A549 (cell line): ENCODE measurements at regions not wholly inside any gene's neighbourhood (a gene's known extent, or its start where the extent isn't known, plus 50 kb on each side); places are given as distances from the start of the nearest gene placed in this dataset.

Source experiments
- ATAC-seq, 2 experiments: fragments of 200-7000 bp in 1 of 2; fragments of >200 bp in 1 of 2; cut with Nextera tagmentation in 1 of 2; cut with Tn5 transposase in 1 of 2; 3 replicates each; pipeline versions ENCODE4 v1.8.0 to v1.9.1; 2018 to 2020; ENCODE audit warnings: mild to moderate bottlenecking in 1 of 2, moderate library complexity in 1 of 2
- CTCF ChIA-PET: fragments of 300-600 bp; sonication (Branson Sonifier 250); formaldehyde crosslinking; extraction: SDS; loops from one replicate; lab custom pipeline; 2021; ENCODE audit warnings: antibody characterized with exemption, inconsistent platforms; lab: Yijun Ruan, JAX
- POLR2A ChIA-PET: fragments of 350-600 bp; formaldehyde crosslinking; extraction: SDS; loops from one replicate; lab custom pipeline; 2021; ENCODE audit warnings: antibody characterized with exemption, inconsistent platforms; lab: Yijun Ruan, JAX
- DNase-seq, 2 experiments: peaks; one replicate each; pipeline versions ENCODE4 v3.0.0 to v3.0.0-alpha.2; 2011 to 2016; ENCODE audit warnings: low read depth in 1 of 2, low spot score in 1 of 2
- FAIRE-seq: peaks from 2 replicates; lab custom pipeline; 2011; peaks lifted over from hg19 to GRCh38; lab: Jason Lieb, UNC
- H3K27ac ChIP-seq, 2 experiments: fragments of >200 bp; sonication (Bioruptor Twin); formaldehyde crosslinking; 3 replicates each; pipeline ENCODE4 v1.5.1; 2016 to 2017
- H3K4me1 ChIP-seq: fragments of >200 bp; sonication (Bioruptor Twin); formaldehyde crosslinking; 3 replicates; pipeline ENCODE4 v1.6.1; 2016
- H3K4me2 ChIP-seq: fragments of >200 bp; sonication (Bioruptor Twin); formaldehyde crosslinking; 3 replicates; pipeline ENCODE4 v1.6.1; 2016
- H3K4me3 ChIP-seq: fragments of >200 bp; sonication (Bioruptor Twin); formaldehyde crosslinking; 3 replicates; pipeline ENCODE4 v1.5.1; 2016
- H3K9me3 ChIP-seq: fragments of >200 bp; sonication (Bioruptor Twin); formaldehyde crosslinking; 3 replicates; pipeline ENCODE4 v1.6.1; 2016
- CBX2 ChIP-seq: fragments of 200-600 bp; sonication (generic); IDR thresholded peaks from 2 replicates; pipeline ENCODE4 v1.6.1; 2016; ENCODE audit warnings: low read depth, mild to moderate bottlenecking, borderline replicate concordance
- ESRRA ChIP-seq: fragments of 150-350 bp; IDR thresholded peaks from 2 replicates; pipeline ENCODE4 v1.6.1; 2014; ENCODE audit warnings: mild to moderate bottlenecking, low read length, borderline replicate concordance
- FOSL2 ChIP-seq, 2 experiments: fragments of 450-650 bp in 1 of 2; fragments of >200 bp in 1 of 2; sonication (Bioruptor Twin) in 1 of 2; formaldehyde crosslinking; IDR thresholded peaks; 2 replicates each; pipeline versions ENCODE4 v1.5.0 to v1.6.1; 2016 to 2020; ENCODE audit warnings: mild to moderate bottlenecking in 1 of 2, moderate library complexity in 1 of 2
- GATA3 ChIP-seq: IDR thresholded peaks from 2 replicates; pipeline ENCODE4 v1.6.1; 2012; ENCODE audit warnings: borderline replicate concordance
- HEYL ChIP-seq: fragments of 250-450 bp; sonication (Bioruptor Pico); IDR thresholded peaks from 2 replicates; pipeline ENCODE4 v1.8.0; 2021; ENCODE audit warnings: mild to moderate bottlenecking, moderate library complexity
- HOXB13 ChIP-seq: fragments of 250-450 bp; sonication (Bioruptor Pico); IDR thresholded peaks from 2 replicates; pipeline ENCODE4 v1.5.0; 2020; ENCODE audit warnings: low read depth, mild to moderate bottlenecking, moderate library complexity
- HOXB5 ChIP-seq: fragments of 250-450 bp; sonication (Bioruptor Pico); IDR thresholded peaks from 2 replicates; pipeline ENCODE4 v1.5.0; 2020; ENCODE audit warnings: mild to moderate bottlenecking, moderate library complexity
- JUN ChIP-seq, 2 experiments: fragments of >200 bp; sonication (Bioruptor Twin); formaldehyde crosslinking; IDR thresholded peaks; 2 replicates in 1 of 2; 3 replicates in 1 of 2; pipeline ENCODE4 v1.6.1; 2016 to 2017
- JUNB ChIP-seq: fragments of >200 bp; sonication (Bioruptor Twin); formaldehyde crosslinking; IDR thresholded peaks from 2 replicates; pipeline ENCODE4 v1.6.1; 2016
- NFE2L2 ChIP-seq: fragments of 150-350 bp; conservative IDR thresholded peaks from 2 replicates; pipeline ENCODE4 v1.6.1; 2014; ENCODE audit warnings: low read length
- NPAS2 ChIP-seq: fragments of 250-450 bp; sonication (Bioruptor Pico); IDR thresholded peaks from 2 replicates; pipeline ENCODE4 v1.8.0; 2022; ENCODE audit warnings: mild to moderate bottlenecking, moderate library complexity, borderline replicate concordance
- PBX3 ChIP-seq: IDR thresholded peaks from 2 replicates; pipeline ENCODE4 v1.6.1; 2012
- SMC3 ChIP-seq: fragments of >200 bp; sonication (Bioruptor Twin); formaldehyde crosslinking; IDR thresholded peaks from 3 replicates; pipeline ENCODE4 v1.6.1; 2018; ENCODE audit warnings: inconsistent platforms
- USF2 ChIP-seq: fragments of 450-650 bp; IDR thresholded peaks from 2 replicates; pipeline ENCODE4 v1.6.1; 2014; ENCODE audit warnings: antibody characterized with exemption
- ZC3H11A ChIP-seq: fragments of 450-650 bp; IDR thresholded peaks from 2 replicates; pipeline ENCODE4 v1.6.1; 2014; ENCODE audit warnings: antibody characterized with exemption, mild to moderate bottlenecking
- WGBS: methylation state at CpG from one replicate; pipeline ENCODE4 v1.1.6; 2017; ENCODE audit errors: missing lambda C conversion rate; 5-methylcytosine and 5-hydroxymethylcytosine counted together
- TF ChIP-seq, protein P1 (sequence below): fragments of 200-600 bp; sonication (generic); IDR thresholded peaks from 2 replicates; pipeline ENCODE4 v1.6.1; 2016; ENCODE audit warnings: antibody characterized with exemption, mild to moderate bottlenecking, moderate library complexity
- TF ChIP-seq, protein P2 (sequence below): fragments of >200 bp; sonication (Bioruptor Twin); formaldehyde crosslinking; IDR thresholded peaks from 3 replicates; pipeline ENCODE4 v1.5.1; 2016
- TF ChIP-seq, protein P3 (sequence below): IDR thresholded peaks from 2 replicates; pipeline ENCODE4 v1.6.1; 2012
- TF ChIP-seq, protein P4 (sequence below): fragments of >200 bp; sonication (Bioruptor Twin); formaldehyde crosslinking; IDR thresholded peaks from 2 replicates; pipeline ENCODE4 v1.6.1; 2016
- TF ChIP-seq, protein P5 (sequence below): fragments of 250-450 bp; sonication (Bioruptor Pico); IDR thresholded peaks from 2 replicates; pipeline ENCODE4 v1.5.0; 2020; ENCODE audit warnings: low read depth, mild to moderate bottlenecking, moderate library complexity

DNA sequence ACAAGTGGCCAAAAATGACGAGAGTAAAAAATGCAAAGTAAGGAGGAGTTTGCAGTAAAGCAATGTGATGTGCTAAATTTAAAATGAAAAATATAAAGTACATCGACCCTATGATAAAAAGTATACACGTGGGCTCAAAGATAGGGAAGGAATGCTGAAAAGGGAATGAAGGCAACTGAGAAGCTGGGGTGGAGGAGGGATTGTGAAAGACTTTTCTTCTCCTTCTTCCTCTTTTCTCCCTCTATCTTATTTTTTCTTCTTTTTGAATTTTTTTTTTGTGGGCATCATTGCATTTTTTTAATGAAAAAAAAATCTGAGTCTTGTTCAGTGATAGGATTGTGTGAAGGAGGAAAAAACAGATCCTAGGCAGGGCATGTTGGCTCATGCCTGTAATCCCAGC is 57.6 kb upstream of the STK17B start:
- DNase-seq: no peak
- ChIA-PET CTCF (interaction anchor here (0.6 to 1.7 kb wide), 2 partner anchors 10 to 395 kb away, joined by 3 to 4 read pairs; no protein-coding TSS in a partner anchor), POLR2A (no interaction called here)
- Histone ChIP-seq H3K4me3 (no peak overlapping the region), H3K27ac (no peak overlapping the region), H3K4me1 (peaks cover 19% of the 10 kb centered on the region), H3K9me3 (no peaks in the 10 kb centered on the region), H3K4me2 (no peak overlapping the region)
- 44% methylated on average over 3 of the region's 3 CpGs for WGBS
- no peak for ATAC-seq
- no peak for FAIRE-seq
- TF ChIP-seq USF2 (no peak), SMC3 (no peak), NPAS2 (no peak), CBX2 (no peak), HOXB13 (CRISPR knock-in tag) (no peak), PBX3 (no peak), JUNB (no peak), NFE2L2 (no peak), HEYL (no peak), JUN (IDR thresholded peaks at IDR 0.05) (no peak), GATA3 (no peak), ESRRA (no peak), ZC3H11A (no peak), FOSL2 (IDR thresholded peaks at IDR 0.05) (no peak), FOSL2 (CRISPR knock-in tag; IDR thresholded peaks at IDR 0.05) (no peak), HOXB5 (no peak)
- TF ChIP-seq, protein P1, sequence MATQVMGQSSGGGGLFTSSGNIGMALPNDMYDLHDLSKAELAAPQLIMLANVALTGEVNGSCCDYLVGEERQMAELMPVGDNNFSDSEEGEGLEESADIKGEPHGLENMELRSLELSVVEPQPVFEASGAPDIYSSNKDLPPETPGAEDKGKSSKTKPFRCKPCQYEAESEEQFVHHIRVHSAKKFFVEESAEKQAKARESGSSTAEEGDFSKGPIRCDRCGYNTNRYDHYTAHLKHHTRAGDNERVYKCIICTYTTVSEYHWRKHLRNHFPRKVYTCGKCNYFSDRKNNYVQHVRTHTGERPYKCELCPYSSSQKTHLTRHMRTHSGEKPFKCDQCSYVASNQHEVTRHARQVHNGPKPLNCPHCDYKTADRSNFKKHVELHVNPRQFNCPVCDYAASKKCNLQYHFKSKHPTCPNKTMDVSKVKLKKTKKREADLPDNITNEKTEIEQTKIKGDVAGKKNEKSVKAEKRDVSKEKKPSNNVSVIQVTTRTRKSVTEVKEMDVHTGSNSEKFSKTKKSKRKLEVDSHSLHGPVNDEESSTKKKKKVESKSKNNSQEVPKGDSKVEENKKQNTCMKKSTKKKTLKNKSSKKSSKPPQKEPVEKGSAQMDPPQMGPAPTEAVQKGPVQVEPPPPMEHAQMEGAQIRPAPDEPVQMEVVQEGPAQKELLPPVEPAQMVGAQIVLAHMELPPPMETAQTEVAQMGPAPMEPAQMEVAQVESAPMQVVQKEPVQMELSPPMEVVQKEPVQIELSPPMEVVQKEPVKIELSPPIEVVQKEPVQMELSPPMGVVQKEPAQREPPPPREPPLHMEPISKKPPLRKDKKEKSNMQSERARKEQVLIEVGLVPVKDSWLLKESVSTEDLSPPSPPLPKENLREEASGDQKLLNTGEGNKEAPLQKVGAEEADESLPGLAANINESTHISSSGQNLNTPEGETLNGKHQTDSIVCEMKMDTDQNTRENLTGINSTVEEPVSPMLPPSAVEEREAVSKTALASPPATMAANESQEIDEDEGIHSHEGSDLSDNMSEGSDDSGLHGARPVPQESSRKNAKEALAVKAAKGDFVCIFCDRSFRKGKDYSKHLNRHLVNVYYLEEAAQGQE: no peak
- TF ChIP-seq, protein P2, sequence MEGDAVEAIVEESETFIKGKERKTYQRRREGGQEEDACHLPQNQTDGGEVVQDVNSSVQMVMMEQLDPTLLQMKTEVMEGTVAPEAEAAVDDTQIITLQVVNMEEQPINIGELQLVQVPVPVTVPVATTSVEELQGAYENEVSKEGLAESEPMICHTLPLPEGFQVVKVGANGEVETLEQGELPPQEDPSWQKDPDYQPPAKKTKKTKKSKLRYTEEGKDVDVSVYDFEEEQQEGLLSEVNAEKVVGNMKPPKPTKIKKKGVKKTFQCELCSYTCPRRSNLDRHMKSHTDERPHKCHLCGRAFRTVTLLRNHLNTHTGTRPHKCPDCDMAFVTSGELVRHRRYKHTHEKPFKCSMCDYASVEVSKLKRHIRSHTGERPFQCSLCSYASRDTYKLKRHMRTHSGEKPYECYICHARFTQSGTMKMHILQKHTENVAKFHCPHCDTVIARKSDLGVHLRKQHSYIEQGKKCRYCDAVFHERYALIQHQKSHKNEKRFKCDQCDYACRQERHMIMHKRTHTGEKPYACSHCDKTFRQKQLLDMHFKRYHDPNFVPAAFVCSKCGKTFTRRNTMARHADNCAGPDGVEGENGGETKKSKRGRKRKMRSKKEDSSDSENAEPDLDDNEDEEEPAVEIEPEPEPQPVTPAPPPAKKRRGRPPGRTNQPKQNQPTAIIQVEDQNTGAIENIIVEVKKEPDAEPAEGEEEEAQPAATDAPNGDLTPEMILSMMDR: no peak
- TF ChIP-seq, protein P3, sequence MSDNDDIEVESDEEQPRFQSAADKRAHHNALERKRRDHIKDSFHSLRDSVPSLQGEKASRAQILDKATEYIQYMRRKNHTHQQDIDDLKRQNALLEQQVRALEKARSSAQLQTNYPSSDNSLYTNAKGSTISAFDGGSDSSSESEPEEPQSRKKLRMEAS: no peak
- TF ChIP-seq, protein P4, sequence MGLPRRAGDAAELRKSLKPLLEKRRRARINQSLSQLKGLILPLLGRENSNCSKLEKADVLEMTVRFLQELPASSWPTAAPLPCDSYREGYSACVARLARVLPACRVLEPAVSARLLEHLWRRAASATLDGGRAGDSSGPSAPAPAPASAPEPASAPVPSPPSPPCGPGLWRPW: no peak
- TF ChIP-seq, protein P5, sequence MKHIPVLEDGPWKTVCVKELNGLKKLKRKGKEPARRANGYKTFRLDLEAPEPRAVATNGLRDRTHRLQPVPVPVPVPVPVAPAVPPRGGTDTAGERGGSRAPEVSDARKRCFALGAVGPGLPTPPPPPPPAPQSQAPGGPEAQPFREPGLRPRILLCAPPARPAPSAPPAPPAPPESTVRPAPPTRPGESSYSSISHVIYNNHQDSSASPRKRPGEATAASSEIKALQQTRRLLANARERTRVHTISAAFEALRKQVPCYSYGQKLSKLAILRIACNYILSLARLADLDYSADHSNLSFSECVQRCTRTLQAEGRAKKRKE (CRISPR knock-in tag): no peak
